Stomach (tissue), 4 donors: ENCODE measurements at regions not wholly inside any gene's neighbourhood (a gene's known extent, or its start where the extent isn't known, plus 50 kb on each side); places are given as distances from the start of the nearest gene placed in this dataset.

Experiments
- EP300 ChIP-seq: sonication (generic); formaldehyde crosslinking; IDR thresholded peaks from one replicate; pipeline ENCODE4 v1.6.1; 2017; ENCODE audit warnings: antibody characterized with exemption
- POLR2A ChIP-seq, 4 donors: fragments of 450-650 bp; IDR thresholded peaks; one replicate each; pipeline ENCODE4 v1.6.1; 2016; ENCODE audit warnings: antibody characterized with exemption in 4 of 4, control low read depth in 2 of 4, mild to moderate bottlenecking in 1 of 4, moderate library complexity in 1 of 4
- POLR2AphosphoS5 ChIP-seq, 3 donors: sonication (generic); formaldehyde crosslinking; IDR thresholded peaks; one replicate each; pipeline ENCODE4 v1.6.1; 2016; ENCODE audit warnings: antibody characterized with exemption in 3 of 3
- TF ChIP-seq, protein P1 (sequence below), 7 experiments: fragments of 450-650 bp in 4 of 7; fragments of 200-600 bp in 3 of 7; sonication (generic) in 3 of 7; IDR thresholded peaks; one replicate each; pipeline ENCODE4 v1.5.1; 2016 to 2019; ENCODE audit warnings: antibody characterized with exemption in 7 of 7, control low read depth in 2 of 7, mild to moderate bottlenecking in 1 of 7

GRCh38 chr10:130240409-130240808 lies 104.2 kb downstream of the GLRX3 start:
- no peak for TF ChIP-seq POLR2AphosphoS5 (IDR thresholded peaks at IDR 0.05)
- TF ChIP-seq, protein P1, sequence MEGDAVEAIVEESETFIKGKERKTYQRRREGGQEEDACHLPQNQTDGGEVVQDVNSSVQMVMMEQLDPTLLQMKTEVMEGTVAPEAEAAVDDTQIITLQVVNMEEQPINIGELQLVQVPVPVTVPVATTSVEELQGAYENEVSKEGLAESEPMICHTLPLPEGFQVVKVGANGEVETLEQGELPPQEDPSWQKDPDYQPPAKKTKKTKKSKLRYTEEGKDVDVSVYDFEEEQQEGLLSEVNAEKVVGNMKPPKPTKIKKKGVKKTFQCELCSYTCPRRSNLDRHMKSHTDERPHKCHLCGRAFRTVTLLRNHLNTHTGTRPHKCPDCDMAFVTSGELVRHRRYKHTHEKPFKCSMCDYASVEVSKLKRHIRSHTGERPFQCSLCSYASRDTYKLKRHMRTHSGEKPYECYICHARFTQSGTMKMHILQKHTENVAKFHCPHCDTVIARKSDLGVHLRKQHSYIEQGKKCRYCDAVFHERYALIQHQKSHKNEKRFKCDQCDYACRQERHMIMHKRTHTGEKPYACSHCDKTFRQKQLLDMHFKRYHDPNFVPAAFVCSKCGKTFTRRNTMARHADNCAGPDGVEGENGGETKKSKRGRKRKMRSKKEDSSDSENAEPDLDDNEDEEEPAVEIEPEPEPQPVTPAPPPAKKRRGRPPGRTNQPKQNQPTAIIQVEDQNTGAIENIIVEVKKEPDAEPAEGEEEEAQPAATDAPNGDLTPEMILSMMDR (IDR thresholded peaks at IDR 0.05), result no peak
- TF ChIP-seq POLR2A (IDR thresholded peaks at IDR 0.05), result no peak
- TF ChIP-seq EP300, result no peak
